Breast epithelium (tissue), 4 donors: ENCODE measurements at regions not wholly inside any gene's neighbourhood (a gene's known extent, or its start where the extent isn't known, plus 50 kb on each side); places are given as distances from the start of the nearest gene placed in this dataset.

Experiments
- DNase-seq, 2 donors: peaks; one replicate each; pipeline ENCODE4 v3.0.0-alpha.2; 2019; ENCODE audit warnings: low spot score in 2 of 2
- H3K27ac ChIP-seq, 2 donors: fragments of 200-600 bp; sonication (generic) in 1 of 2; one replicate each; pipeline ENCODE4 v1.5.1; 2016 to 2019; ENCODE audit warnings: mild to moderate bottlenecking in 1 of 2
- H3K27me3 ChIP-seq, 2 donors: fragments of 200-600 bp; sonication (generic) in 1 of 2; one replicate each; pipeline versions ENCODE4 v1.5.1 to v1.6.0; 2017 to 2019; ENCODE audit warnings: control low read depth in 1 of 2, mild to moderate bottlenecking in 1 of 2
- H3K36me3 ChIP-seq: fragments of 200-600 bp; one replicate; pipeline ENCODE4 v1.5.1; 2019
- H3K4me1 ChIP-seq, 2 donors: fragments of 200-600 bp; sonication (generic); one replicate each; pipeline ENCODE4 v1.5.1; 2016 to 2019; ENCODE audit warnings: control low read depth in 1 of 2
- H3K4me3 ChIP-seq, 3 donors: fragments of 200-600 bp; sonication (generic); 1 replicate in 2 of 3; 2 replicates in 1 of 3; pipeline ENCODE4 v1.5.1; 2016 to 2019; ENCODE audit warnings: mild to moderate bottlenecking in 3 of 3, moderate library complexity in 2 of 3
- H3K9me3 ChIP-seq, 2 donors: fragments of 200-600 bp; sonication (generic) in 1 of 2; one replicate each; pipeline ENCODE4 v1.5.1; 2016 to 2019; ENCODE audit warnings: control low read depth in 1 of 2
- POLR2A ChIP-seq: fragments of 450-650 bp; IDR thresholded peaks from one replicate; pipeline ENCODE4 v1.6.1; 2016; ENCODE audit warnings: antibody characterized with exemption, mild to moderate bottlenecking, moderate library complexity
- POLR2AphosphoS5 ChIP-seq, 3 donors: sonication (generic); formaldehyde crosslinking; IDR thresholded peaks; one replicate each; pipeline ENCODE4 v1.6.1; 2017; ENCODE audit warnings: antibody characterized with exemption in 3 of 3
- intact Hi-C: fragments of 100-400 bp; cut with DNase I; formaldehyde crosslinking; loops from one replicate; pipeline ENCODE4 v1.15.1; 2023; ENCODE audit warnings: low total_unique reads
- TF ChIP-seq, protein P1 (sequence below), 3 donors: fragments of 450-650 bp; IDR thresholded peaks; one replicate each; pipeline ENCODE4 v1.5.1; 2016 to 2017; ENCODE audit warnings: antibody characterized with exemption in 3 of 3, mild to moderate bottlenecking in 3 of 3, moderate library complexity in 3 of 3

DNA sequence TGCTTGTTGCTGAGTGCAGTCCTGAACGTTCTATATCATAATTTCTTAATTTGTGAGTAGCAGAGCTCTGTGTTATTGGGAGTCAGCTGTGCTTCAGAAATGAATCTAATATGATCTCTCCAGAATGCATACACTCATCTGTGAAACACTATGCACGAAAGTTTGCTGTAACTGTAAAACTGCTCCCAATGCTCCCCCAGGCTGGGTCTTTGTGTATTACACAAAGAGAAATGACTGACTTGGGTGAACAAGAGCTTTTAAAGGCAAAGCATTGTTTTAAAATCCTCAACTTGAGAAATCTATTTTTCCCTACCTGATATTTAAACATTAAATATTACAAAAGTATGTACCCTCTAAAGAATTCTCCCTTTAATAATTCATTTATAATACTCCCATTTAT lies 636.7 kb upstream of the KIF2B start:
- Histone ChIP-seq H3K36me3 (no peaks in the 10 kb centered on the region), H3K27ac (no peak overlapping the region), H3K9me3 (peaks cover 0 to 6% of the 10 kb centered on the region in 2 donors), H3K4me1 (no peaks in the 10 kb centered on the region), H3K4me3 (no peak overlapping the region), H3K27me3 (no peaks in the 10 kb centered on the region)
- DNase-seq = no peak
- intact Hi-C loops = no loop called here
- TF ChIP-seq, protein P1, sequence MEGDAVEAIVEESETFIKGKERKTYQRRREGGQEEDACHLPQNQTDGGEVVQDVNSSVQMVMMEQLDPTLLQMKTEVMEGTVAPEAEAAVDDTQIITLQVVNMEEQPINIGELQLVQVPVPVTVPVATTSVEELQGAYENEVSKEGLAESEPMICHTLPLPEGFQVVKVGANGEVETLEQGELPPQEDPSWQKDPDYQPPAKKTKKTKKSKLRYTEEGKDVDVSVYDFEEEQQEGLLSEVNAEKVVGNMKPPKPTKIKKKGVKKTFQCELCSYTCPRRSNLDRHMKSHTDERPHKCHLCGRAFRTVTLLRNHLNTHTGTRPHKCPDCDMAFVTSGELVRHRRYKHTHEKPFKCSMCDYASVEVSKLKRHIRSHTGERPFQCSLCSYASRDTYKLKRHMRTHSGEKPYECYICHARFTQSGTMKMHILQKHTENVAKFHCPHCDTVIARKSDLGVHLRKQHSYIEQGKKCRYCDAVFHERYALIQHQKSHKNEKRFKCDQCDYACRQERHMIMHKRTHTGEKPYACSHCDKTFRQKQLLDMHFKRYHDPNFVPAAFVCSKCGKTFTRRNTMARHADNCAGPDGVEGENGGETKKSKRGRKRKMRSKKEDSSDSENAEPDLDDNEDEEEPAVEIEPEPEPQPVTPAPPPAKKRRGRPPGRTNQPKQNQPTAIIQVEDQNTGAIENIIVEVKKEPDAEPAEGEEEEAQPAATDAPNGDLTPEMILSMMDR (IDR thresholded peaks at IDR 0.05) = no peak
- no peak for TF ChIP-seq POLR2A
- no peak for TF ChIP-seq POLR2AphosphoS5 (IDR thresholded peaks at IDR 0.05)

GRCh38 chr17:53176629-53177028 lies 646.1 kb upstream of the KIF2B start:
- TF ChIP-seq, protein P1 (IDR thresholded peaks at IDR 0.05) = no peak
- TF ChIP-seq POLR2AphosphoS5 (IDR thresholded peaks at IDR 0.05) = no peak
- TF ChIP-seq POLR2A = no peak
- Histone ChIP-seq H3K4me1 (no peaks in the 10 kb centered on the region), H3K27ac (no peak overlapping the region), H3K36me3 (no peaks in the 10 kb centered on the region), H3K4me3 (no peak overlapping the region), H3K27me3 (no peaks in the 10 kb centered on the region), H3K9me3 (peaks cover 0 to 25% of the 10 kb centered on the region in 2 donors)
- intact Hi-C loops = no loop called here
- DNase-seq = no peak

GRCh38 chr17:53168413-53168812 lies 654.3 kb upstream of the KIF2B start:
- H3K9me3 ChIP-seq = no peaks in the 10 kb centered on the region
- TF ChIP-seq POLR2A (no peak), POLR2AphosphoS5 (IDR thresholded peaks at IDR 0.05) (no peak)
- TF ChIP-seq, protein P1 (IDR thresholded peaks at IDR 0.05) = no peak
- H3K4me1 ChIP-seq = no peaks in the 10 kb centered on the region
- DNase-seq = no peak
- H3K4me3 ChIP-seq = no peak overlapping the region
- H3K27me3 ChIP-seq = no peaks in the 10 kb centered on the region
- no peak overlapping the region for H3K27ac ChIP-seq
- intact Hi-C loops = no loop called here
- no peaks in the 10 kb centered on the region for H3K36me3 ChIP-seq

DNA sequence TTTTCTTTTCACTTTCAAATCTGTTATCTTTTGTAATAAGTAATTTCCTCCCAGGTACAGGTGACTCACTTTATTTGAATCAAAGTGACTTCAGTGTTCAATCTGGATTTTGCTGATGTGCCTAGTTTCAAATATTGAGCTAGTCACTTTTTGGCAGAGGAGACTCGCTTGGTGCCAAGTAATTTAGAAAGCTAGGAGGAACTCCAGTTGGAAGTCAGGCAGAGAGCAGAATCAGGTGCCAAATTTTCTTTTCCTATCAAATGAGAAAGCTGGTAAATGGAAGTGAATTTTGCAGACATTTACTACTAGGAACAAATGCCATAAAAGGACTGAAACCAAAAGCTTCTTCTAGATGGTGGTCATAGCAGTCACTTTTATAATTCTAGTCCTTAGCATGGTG lies 656.0 kb upstream of the KIF2B start:
- TF ChIP-seq POLR2AphosphoS5 (IDR thresholded peaks at IDR 0.05) (no peak), POLR2A (no peak)
- TF ChIP-seq, protein P1 (IDR thresholded peaks at IDR 0.05) = no peak
- intact Hi-C loops = no loop called here

GRCh38 chr17:53150101-53150698 lies 672.5 kb upstream of the KIF2B start:
- no peak overlapping the region for H3K27ac ChIP-seq
- intact Hi-C loops = loop anchor here (10.0 kb wide), 1 partner anchor 1485 kb away; no protein-coding TSS in a partner anchor
- no peak overlapping the region for H3K4me3 ChIP-seq
- DNase-seq = no peak
- TF ChIP-seq POLR2AphosphoS5 (IDR thresholded peaks at IDR 0.05) (no peak), POLR2A (no peak)
- TF ChIP-seq, protein P1 (IDR thresholded peaks at IDR 0.05) = no peak
- H3K36me3 ChIP-seq = no peaks in the 10 kb centered on the region
- H3K27me3 ChIP-seq = no peaks in the 10 kb centered on the region
- no peaks in the 10 kb centered on the region for H3K9me3 ChIP-seq
- H3K4me1 ChIP-seq = no peaks in the 10 kb centered on the region

More for the DNA sequence above, 656.0 kb upstream of the KIF2B start:
- no peaks in the 10 kb centered on the region for H3K9me3 ChIP-seq
- no peaks in the 10 kb centered on the region for H3K27me3 ChIP-seq
- no peak for DNase-seq
- no peaks in the 10 kb centered on the region for H3K4me1 ChIP-seq
- no peak overlapping the region for H3K4me3 ChIP-seq
- no peaks in the 10 kb centered on the region for H3K36me3 ChIP-seq
- no peak overlapping the region for H3K27ac ChIP-seq
